Muscle layer of colon (tissue), 2 donors: ENCODE measurements at regions not wholly inside any gene's neighbourhood (a gene's known extent, or its start where the extent isn't known, plus 50 kb on each side); places are given as distances from the start of the nearest gene placed in this dataset.

Experiments used
- H3K27ac ChIP-seq: one replicate; pipeline ENCODE4 v1.7.0; 2013; ENCODE audit warnings: low read depth, mild to moderate bottlenecking, low read length, moderate library complexity
- H3K27me3 ChIP-seq, 2 donors: one replicate each; pipeline ENCODE4 v1.7.0; 2013; ENCODE audit warnings: low read length in 2 of 2, mild to moderate bottlenecking in 2 of 2; ENCODE audit not compliant: insufficient read depth in 2 of 2, control insufficient read depth in 1 of 2
- H3K36me3 ChIP-seq: one replicate; pipeline ENCODE4 v1.7.0; 2013; ENCODE audit warnings: mild to moderate bottlenecking, low read length; ENCODE audit not compliant: insufficient read depth
- H3K4me1 ChIP-seq: one replicate; pipeline ENCODE4 v1.7.0; 2013; ENCODE audit warnings: mild to moderate bottlenecking, low read length; ENCODE audit not compliant: insufficient read depth
- H3K4me3 ChIP-seq, 2 donors: one replicate each; pipeline ENCODE4 v1.7.0; 2013; ENCODE audit warnings: low read length in 2 of 2, low read depth in 1 of 2, mild to moderate bottlenecking in 1 of 2, moderate library complexity in 1 of 2
- H3K9ac ChIP-seq: one replicate; pipeline ENCODE4 v1.7.0; 2013; ENCODE audit warnings: low read length
- H3K9me3 ChIP-seq: one replicate; pipeline ENCODE4 v1.7.0; 2013; ENCODE audit warnings: mild to moderate bottlenecking, low read length
- donor health status: abdominal sarcoma.
- donor health status: Adenocarcinoma of cecum.

DNA sequence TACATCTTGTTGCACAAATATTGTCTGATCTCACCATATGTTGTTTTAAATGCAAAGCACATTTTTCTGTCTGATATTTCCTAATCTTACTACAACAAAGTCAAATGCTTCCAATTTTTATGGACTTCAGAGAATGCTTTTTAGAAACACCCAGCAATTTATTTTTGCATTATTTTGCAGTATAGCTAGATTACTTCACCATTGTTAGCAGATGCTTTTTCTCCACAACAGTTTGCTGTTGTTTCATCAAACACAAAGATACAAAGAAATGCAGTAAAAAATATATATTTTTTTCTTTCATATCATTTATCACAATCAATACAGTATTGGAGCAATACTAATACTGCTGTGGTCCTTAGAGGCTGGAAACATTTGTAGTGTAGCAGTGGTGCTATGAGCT lies 674.4 kb downstream of the TMTC2 start:
- Histone ChIP-seq H3K9me3 (no peaks in the 10 kb centered on the region), H3K27ac (no peak overlapping the region), H3K4me3 (no peak overlapping the region), H3K36me3 (no peaks in the 10 kb centered on the region), H3K27me3 (no peaks in the 10 kb centered on the region), H3K9ac (no peak overlapping the region), H3K4me1 (no peaks in the 10 kb centered on the region)

DNA sequence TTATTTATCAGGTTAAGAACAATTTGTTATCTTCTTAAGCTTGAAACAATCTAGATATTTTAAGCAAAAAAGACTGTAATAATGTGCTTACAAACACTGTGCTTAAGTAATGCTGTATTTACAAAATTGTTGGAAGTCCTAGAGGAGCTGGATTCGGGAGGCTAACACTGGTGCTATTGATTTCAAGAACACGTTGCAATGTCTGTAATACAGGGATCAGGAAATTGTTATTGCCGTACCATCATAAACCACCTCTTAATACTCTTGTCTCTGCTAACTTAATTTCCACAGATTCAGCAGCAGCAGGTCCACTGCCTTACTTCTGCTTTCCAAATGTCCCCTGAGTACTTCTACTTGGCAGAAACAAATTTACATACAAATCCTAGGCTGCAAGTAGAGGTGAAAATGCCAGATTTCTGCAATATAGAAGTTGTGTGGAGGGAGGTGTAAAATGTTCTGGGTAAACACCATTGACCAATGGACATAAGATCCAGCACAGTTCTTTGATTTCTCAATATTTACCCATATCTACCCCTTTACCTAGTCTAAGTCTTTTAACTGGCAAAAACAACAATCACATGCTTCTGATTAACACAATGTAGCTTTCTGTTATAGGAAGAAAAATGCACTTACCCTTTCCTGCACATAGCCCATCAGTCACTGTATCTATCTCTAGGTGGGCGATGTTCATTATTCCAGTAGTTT lies 663.4 kb downstream of the TMTC2 start:
- Histone ChIP-seq H3K27me3 (no peaks in the 10 kb centered on the region), H3K36me3 (no peaks in the 10 kb centered on the region)

DNA sequence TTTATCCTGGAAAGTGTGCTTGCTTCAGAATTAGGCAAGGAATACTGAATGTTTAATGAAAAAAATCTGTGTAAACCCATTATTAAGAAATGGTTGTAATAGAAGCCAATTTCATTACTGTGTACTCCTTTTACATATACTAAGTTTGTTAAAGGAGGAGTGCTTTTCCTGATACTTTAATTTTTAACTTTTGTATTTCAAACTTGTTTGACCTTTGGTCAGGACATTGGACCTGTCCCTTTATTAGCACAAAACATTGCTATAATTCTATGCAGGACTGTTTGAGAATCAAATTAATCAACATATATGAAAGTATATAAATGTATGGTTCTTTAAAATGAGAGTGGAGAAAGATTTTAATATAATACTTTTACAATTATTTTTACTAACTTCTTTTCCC lies 659.6 kb downstream of the TMTC2 start:
- no peak overlapping the region for H3K9ac ChIP-seq
- no peaks in the 10 kb centered on the region for H3K27me3 ChIP-seq
- no peak overlapping the region for H3K27ac ChIP-seq
- H3K9me3 ChIP-seq = no peaks in the 10 kb centered on the region
- no peaks in the 10 kb centered on the region for H3K36me3 ChIP-seq
- H3K4me3 ChIP-seq = no peak overlapping the region
- no peaks in the 10 kb centered on the region for H3K4me1 ChIP-seq

More for the DNA sequence above, 663.4 kb downstream of the TMTC2 start:
- Histone ChIP-seq H3K9ac (no peak overlapping the region), H3K4me1 (no peaks in the 10 kb centered on the region), H3K27ac (no peak overlapping the region), H3K4me3 (no peak overlapping the region), H3K9me3 (no peaks in the 10 kb centered on the region)

DNA sequence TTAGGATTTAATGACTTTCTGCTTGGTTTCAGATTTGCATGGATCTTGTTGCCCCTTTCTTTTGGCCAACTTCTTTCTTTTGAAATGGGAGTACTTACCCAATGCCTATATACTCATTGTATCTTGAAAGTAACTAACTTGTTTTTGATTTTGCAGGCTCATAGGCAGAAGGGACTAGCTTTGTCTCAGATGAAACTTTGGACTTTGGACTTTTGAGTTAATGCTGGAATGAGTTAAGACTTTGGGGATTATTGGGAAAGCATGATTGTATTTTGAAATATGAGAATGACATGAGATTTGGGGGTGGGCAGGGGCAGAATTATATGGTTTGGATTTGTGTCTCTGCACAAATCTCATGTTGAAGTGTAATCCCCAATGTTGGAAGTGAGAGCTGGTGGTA lies 657.1 kb downstream of the TMTC2 start:
- Histone ChIP-seq H3K4me1 (no peaks in the 10 kb centered on the region), H3K27me3 (no peaks in the 10 kb centered on the region), H3K36me3 (no peaks in the 10 kb centered on the region), H3K9ac (no peak overlapping the region), H3K9me3 (no peaks in the 10 kb centered on the region), H3K4me3 (no peak overlapping the region), H3K27ac (no peak overlapping the region)

DNA sequence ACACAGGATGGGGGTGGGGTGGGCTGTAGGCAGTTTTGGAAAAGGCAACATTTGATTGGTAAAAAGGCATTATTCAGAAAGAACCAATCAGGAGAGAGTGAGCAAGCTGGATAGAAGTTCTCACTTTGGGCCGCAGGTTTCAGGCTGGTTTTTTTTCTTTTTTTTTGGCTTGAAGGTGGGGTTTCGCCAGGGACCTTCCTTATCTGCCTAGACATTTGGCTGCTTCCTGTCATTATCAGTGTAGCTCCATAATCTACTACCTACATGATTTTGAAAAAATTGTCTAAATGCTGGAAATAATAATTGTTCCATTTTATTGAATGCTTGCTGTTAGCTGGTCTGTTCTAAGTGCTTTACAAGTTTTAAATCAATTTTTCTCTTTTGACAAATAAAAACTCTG lies 649.0 kb downstream of the TMTC2 start:
- Histone ChIP-seq H3K36me3 (no peaks in the 10 kb centered on the region), H3K9ac (no peak overlapping the region), H3K4me3 (no peak overlapping the region), H3K9me3 (no peaks in the 10 kb centered on the region), H3K27me3 (no peaks in the 10 kb centered on the region), H3K27ac (no peak overlapping the region), H3K4me1 (no peaks in the 10 kb centered on the region)

DNA sequence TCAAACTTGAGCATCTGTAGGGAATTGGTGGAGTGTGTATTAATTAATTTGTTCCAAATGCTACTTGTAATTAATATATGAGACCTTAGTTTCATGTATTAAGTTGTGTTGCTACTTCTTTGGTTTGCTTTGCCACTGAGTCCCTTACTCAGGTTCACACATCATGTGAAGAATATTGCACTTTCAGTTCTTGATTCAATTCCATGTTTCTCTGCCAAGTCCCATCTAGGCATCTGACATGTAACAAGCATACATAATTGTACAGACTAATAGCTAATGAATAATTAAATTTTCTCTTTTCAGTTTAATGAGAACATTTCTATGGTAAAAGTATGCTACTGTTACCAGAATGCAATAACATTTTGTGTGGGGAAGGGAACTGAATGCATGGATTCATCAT lies 640.0 kb downstream of the TMTC2 start:
- peaks cover 6% of the 10 kb centered on the region for H3K4me1 ChIP-seq
- no peak overlapping the region for H3K9ac ChIP-seq
- no peaks in the 10 kb centered on the region for H3K36me3 ChIP-seq
- H3K27ac ChIP-seq = no peak overlapping the region
- no peaks in the 10 kb centered on the region for H3K27me3 ChIP-seq
- no peak overlapping the region for H3K4me3 ChIP-seq
- H3K9me3 ChIP-seq = no peaks in the 10 kb centered on the region

DNA sequence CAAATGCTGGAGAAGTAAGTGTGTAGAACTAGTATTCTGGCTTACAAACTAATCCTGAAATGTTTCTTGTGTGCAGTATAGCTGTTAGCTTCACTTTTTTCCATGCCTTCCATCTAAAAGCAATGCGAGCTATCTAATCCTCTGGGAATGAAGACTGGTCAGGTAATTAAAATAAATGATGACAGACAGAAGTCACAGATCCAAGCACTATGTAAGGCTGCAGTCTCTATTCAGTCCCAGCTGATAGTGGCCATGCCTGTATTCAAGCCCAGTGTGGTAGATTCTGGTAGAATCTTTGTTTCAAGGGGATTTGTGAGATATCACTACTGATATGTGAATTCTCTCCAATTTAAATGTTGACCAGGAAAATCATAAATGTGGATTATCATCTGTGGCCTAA lies 637.2 kb downstream of the TMTC2 start:
- no peak overlapping the region for H3K27ac ChIP-seq
- no peak overlapping the region for H3K9ac ChIP-seq
- no peaks in the 10 kb centered on the region for H3K9me3 ChIP-seq
- no peak overlapping the region for H3K4me3 ChIP-seq
- H3K27me3 ChIP-seq = no peaks in the 10 kb centered on the region
- no peaks in the 10 kb centered on the region for H3K36me3 ChIP-seq
- peaks cover 18% of the 10 kb centered on the region for H3K4me1 ChIP-seq

DNA sequence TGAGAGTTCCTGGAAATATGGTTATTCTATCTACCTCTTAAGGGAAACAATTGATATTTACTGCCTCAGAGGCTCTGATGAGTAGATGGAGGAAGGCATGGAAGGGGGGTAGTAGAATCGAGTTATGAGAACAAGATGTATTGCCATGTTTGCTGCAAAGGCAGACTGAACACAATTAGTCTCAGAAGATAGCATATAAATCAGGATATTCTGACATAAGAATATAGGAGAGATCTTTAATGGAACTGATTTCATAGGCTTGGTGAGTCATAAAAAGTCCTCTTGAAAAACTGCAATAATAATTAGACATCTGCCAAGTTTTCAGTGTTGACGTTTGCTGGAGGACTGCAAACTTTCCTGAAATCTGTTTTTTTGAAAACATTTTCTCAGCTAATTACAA lies 636.1 kb downstream of the TMTC2 start:
- Histone ChIP-seq H3K27me3 (no peaks in the 10 kb centered on the region), H3K4me3 (no peak overlapping the region), H3K9ac (no peak overlapping the region), H3K9me3 (no peaks in the 10 kb centered on the region), H3K36me3 (no peaks in the 10 kb centered on the region), H3K27ac (no peak overlapping the region), H3K4me1 (peaks cover 29% of the 10 kb centered on the region)

DNA sequence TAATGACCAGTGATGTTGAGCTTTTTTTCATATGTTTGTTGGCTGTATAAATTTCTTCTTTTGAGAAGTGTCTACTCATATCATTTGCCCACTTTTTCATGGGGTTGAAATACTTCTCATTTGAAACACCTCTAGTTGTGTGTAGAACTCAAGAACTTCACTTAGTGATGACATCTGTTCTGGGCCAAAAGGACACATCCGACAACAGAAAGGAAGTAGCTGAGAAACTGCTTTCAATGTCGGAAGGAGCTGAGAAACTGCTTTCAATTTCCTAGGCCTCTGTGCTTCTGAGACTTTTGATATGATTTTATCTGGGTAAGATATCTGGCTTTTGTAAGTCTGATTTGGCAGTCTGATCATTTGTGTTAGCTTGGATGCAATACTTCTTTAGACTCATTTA lies 635.3 kb downstream of the TMTC2 start:
- Histone ChIP-seq H3K4me3 (no peak overlapping the region), H3K4me1 (peaks cover 33% of the 10 kb centered on the region)

DNA sequence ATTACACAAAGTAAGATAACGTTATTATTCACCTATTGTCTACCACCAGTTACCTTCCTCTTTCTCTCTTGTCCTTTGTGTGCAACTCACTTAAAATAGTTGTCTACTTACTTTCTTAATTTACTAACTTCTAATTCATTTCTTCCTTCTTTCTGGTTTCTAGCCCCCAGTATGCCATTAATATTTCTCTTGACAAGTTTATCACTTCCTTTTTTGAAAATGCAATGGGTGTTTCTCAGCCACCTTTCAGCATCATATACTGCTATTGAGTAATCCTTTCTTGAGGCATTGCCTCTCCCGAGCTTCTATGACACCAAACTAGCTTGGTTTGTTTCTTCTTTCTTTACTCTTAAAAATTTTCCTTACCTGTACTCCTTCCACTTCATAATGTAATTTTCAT lies 633.6 kb downstream of the TMTC2 start:
- no peaks in the 10 kb centered on the region for H3K36me3 ChIP-seq
- no peak overlapping the region for H3K4me3 ChIP-seq
- H3K9ac ChIP-seq = no peak overlapping the region
- H3K4me1 ChIP-seq = peaks cover 33% of the 10 kb centered on the region
- H3K27me3 ChIP-seq = no peaks in the 10 kb centered on the region
- H3K9me3 ChIP-seq = no peaks in the 10 kb centered on the region
- no peak overlapping the region for H3K27ac ChIP-seq

More for the DNA sequence above, 635.3 kb downstream of the TMTC2 start:
- no peaks in the 10 kb centered on the region for H3K27me3 ChIP-seq
- H3K36me3 ChIP-seq = no peaks in the 10 kb centered on the region
- H3K9ac ChIP-seq = no peak overlapping the region
- H3K27ac ChIP-seq = no peak overlapping the region
- no peaks in the 10 kb centered on the region for H3K9me3 ChIP-seq

DNA sequence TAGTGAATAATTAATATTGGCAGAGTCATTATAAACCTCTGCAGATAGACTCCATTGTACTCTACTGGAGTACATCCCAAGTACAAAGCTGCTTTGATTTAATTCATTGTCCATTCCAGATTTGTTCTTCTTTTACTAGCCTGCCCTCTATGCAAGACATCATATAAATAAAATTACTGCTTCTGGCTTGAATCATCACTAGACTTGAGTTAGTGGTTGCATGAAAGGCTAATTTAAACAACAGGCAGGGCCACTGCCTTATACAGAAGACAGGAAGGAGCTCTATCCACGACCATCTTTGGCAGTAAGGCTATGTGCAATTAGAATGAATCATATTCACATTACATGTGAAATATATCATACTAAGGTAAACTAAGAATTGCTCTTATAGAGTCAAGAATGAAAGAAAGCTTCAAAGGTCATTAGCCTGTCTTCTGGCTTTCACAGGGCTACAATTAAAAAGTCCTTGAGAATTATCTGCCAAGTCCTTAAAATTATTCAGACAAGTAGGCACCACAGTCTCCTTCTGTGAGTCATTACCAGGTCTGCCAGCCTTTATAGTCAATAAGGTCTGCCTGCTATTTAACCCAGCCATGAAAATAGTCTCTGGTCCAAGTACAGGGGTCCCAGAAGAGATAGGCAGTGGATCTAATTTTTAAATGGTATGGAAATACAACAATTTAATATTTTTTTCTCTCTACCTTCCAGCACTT lies 631.8 kb downstream of the TMTC2 start:
- Histone ChIP-seq H3K4me3 (no peak overlapping the region), H3K36me3 (no peaks in the 10 kb centered on the region), H3K9me3 (no peaks in the 10 kb centered on the region), H3K4me1 (peaks cover 33% of the 10 kb centered on the region), H3K27ac (peak overlapping the region; percentile 60), H3K27me3 (no peaks in the 10 kb centered on the region), H3K9ac (no peak overlapping the region)

DNA sequence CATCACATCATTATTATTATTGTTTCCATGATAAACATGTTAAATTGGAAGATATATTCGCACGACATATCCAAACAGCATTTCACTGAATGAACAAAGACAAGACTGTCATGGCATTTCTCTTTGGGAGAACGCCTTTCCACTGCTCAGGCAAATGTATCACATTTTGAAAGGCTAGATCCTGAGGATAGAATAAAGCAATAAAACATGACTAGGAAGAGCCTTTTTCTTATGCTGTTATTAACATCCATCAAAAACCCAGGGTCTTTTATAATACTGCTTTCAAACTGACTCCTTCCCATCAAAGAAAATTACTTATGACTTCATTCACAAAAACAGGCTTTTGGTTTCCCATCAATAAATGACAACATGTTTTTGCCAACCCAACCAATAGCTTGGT lies 630.9 kb downstream of the TMTC2 start:
- Histone ChIP-seq H3K27ac (peak overlapping the region; percentile 37), H3K4me1 (peaks cover 33% of the 10 kb centered on the region), H3K36me3 (no peaks in the 10 kb centered on the region), H3K27me3 (no peaks in the 10 kb centered on the region), H3K9ac (no peak overlapping the region), H3K4me3 (no peak overlapping the region), H3K9me3 (no peaks in the 10 kb centered on the region)
